ENCODE measurements at regions not wholly inside any gene's neighbourhood (a gene's known extent, or its start where the extent isn't known, plus 50 kb on each side); places are given as distances from the start of the nearest gene placed in this dataset.

DNA sequence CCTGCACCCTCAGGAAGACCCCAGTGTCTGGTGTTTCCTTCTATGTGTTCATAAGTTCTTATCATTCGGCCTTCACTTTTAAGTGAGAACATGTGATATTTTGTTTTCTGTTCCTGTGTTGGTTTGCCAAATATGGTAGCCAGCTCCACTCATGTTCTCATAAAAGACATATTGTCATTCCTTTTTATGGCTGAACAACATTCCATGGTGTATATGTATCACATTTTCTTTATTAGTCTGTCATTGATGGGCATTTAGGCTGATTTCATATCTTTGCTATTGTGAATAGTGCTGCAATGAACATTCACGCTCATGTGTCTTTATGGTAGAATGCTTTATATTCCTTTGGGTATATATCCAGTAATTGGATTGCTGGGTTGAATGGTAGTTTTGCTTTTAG, 645.1 kb downstream of the SLC16A7 start:
- no peaks in the 10 kb centered on the region for H3K27me3 ChIP-seq
- no peaks in the 10 kb centered on the region for H3K36me3 ChIP-seq
- 79 to 87% methylated on average over 2 of the region's 2 CpGs for WGBS, 2 donors
- no peak overlapping the region for H3K27ac ChIP-seq
- no peak for TF ChIP-seq POLR2A (IDR thresholded peaks at IDR 0.05)
- TF ChIP-seq, protein P1, sequence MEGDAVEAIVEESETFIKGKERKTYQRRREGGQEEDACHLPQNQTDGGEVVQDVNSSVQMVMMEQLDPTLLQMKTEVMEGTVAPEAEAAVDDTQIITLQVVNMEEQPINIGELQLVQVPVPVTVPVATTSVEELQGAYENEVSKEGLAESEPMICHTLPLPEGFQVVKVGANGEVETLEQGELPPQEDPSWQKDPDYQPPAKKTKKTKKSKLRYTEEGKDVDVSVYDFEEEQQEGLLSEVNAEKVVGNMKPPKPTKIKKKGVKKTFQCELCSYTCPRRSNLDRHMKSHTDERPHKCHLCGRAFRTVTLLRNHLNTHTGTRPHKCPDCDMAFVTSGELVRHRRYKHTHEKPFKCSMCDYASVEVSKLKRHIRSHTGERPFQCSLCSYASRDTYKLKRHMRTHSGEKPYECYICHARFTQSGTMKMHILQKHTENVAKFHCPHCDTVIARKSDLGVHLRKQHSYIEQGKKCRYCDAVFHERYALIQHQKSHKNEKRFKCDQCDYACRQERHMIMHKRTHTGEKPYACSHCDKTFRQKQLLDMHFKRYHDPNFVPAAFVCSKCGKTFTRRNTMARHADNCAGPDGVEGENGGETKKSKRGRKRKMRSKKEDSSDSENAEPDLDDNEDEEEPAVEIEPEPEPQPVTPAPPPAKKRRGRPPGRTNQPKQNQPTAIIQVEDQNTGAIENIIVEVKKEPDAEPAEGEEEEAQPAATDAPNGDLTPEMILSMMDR (IDR thresholded peaks at IDR 0.05) = no peak
- TF ChIP-seq EP300 (IDR thresholded peaks at IDR 0.05) = no peak
- H3K4me3 ChIP-seq = no peak overlapping the region
- no peaks in the 10 kb centered on the region for H3K4me1 ChIP-seq
- no peak for DNase-seq (ENCODE audit: low spot score in 2 of 2)
- H3K9me3 ChIP-seq = no peaks in the 10 kb centered on the region

DNA sequence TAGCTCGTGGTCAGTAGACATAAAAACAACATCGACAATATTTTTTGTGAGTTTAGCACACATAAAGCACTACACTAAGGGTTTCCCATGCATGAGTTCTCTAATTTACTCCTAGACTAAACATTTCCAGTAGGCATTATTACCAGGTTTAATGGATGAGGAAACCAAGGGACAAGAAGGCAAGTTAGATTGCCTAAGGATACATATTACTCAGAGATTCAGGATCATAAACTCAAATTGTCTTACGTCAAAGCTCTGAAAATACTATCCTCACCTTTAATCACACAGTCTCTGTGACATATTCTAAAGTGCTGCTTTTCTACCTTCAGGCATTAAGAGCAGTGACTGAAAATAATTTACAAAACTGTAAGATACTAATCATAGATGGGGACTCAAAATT, 655.3 kb downstream of the SLC16A7 start:
- no peaks in the 10 kb centered on the region for H3K4me1 ChIP-seq
- no peaks in the 10 kb centered on the region for H3K9me3 ChIP-seq
- H3K27me3 ChIP-seq = no peaks in the 10 kb centered on the region
- no peak for DNase-seq (ENCODE audit: low spot score in 2 of 2)
- WGBS, 2 donors = 31 to 32% methylated on average over 3 of the region's 3 CpGs
- TF ChIP-seq, protein P1 (IDR thresholded peaks at IDR 0.05) = no peak
- TF ChIP-seq EP300 (IDR thresholded peaks at IDR 0.05) = no peak
- no peak for TF ChIP-seq POLR2A (IDR thresholded peaks at IDR 0.05)
- no peak overlapping the region for H3K27ac ChIP-seq
- no peaks in the 10 kb centered on the region for H3K36me3 ChIP-seq
- H3K4me3 ChIP-seq = no peak overlapping the region

- H3K4me3 ChIP-seq = no peak overlapping the region
- TF ChIP-seq, protein P1 (IDR thresholded peaks at IDR 0.05) = no peak
- TF ChIP-seq EP300 (IDR thresholded peaks at IDR 0.05) = no peak
- no peak for TF ChIP-seq POLR2A (IDR thresholded peaks at IDR 0.05)
- no peaks in the 10 kb centered on the region for H3K4me1 ChIP-seq
- no peak overlapping the region for H3K27ac ChIP-seq
- H3K27me3 ChIP-seq = no peaks in the 10 kb centered on the region
- WGBS, 2 donors = 83 to 87% methylated on average over 7 of the region's 7 CpGs
- no peaks in the 10 kb centered on the region for H3K9me3 ChIP-seq
- H3K36me3 ChIP-seq = no peaks in the 10 kb centered on the region
- DNase-seq (ENCODE audit: low spot score in 2 of 2) = no peak
These were observed 656.7 kb downstream of the SLC16A7 start for GRCh38 chr12:60252359-60253096.

GRCh38 chr12:60255044-60255443, 659.2 kb downstream of the SLC16A7 start:
- WGBS, 2 donors = 86 to 93% methylated on average over 1 of the region's 1 CpG
- no peak for DNase-seq (ENCODE audit: low spot score in 2 of 2)
- TF ChIP-seq EP300 (IDR thresholded peaks at IDR 0.05) = no peak
- TF ChIP-seq, protein P1 (IDR thresholded peaks at IDR 0.05) = no peak
- TF ChIP-seq POLR2A (IDR thresholded peaks at IDR 0.05) = no peak
- Histone ChIP-seq H3K9me3 (no peaks in the 10 kb centered on the region), H3K36me3 (no peaks in the 10 kb centered on the region), H3K4me1 (no peaks in the 10 kb centered on the region), H3K27ac (no peak overlapping the region), H3K27me3 (no peaks in the 10 kb centered on the region), H3K4me3 (no peak overlapping the region)

GRCh38 chr12:60257063-60257462, 661.2 kb downstream of the SLC16A7 start:
- H3K9me3 ChIP-seq = no peaks in the 10 kb centered on the region
- 23 to 50% methylated on average over 1 of the region's 1 CpG for WGBS, 2 donors
- H3K27ac ChIP-seq = no peak overlapping the region
- no peaks in the 10 kb centered on the region for H3K27me3 ChIP-seq
- no peaks in the 10 kb centered on the region for H3K36me3 ChIP-seq
- no peak for DNase-seq (ENCODE audit: low spot score in 2 of 2)
- no peak overlapping the region for H3K4me3 ChIP-seq
- H3K4me1 ChIP-seq = no peaks in the 10 kb centered on the region
- no peak for TF ChIP-seq POLR2A (IDR thresholded peaks at IDR 0.05)
- TF ChIP-seq, protein P1 (IDR thresholded peaks at IDR 0.05) = no peak
